ENCODE measurements at regions not wholly inside any gene's neighbourhood (a gene's known extent, or its start where the extent isn't known, plus 50 kb on each side); places are given as distances from the start of the nearest gene placed in this dataset.

DNA sequence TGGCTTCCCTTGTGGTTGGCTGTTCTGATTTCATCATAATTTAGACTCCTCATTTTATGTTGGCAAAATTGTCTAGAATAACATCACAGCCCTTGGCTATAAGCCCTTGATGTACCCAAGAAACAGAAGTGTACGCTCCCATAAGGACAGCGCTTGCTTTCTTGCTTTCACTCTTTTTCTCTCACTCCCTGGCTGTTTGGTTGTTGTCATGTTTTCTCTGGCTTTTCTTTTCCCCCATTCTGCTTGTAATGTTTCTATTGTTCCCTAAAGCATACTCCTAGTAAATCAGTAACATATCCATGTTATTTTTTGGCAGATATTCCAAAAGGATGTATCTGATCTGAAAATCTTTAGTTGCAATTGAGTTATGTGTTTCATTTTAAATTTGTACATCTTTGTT is 530.5 kb downstream of the NOVA1 start:
- H3K9me3 ChIP-seq (ENCODE audit: control insufficient read depth in 1 of 2, insufficient read depth in 1 of 2, low read depth in 1 of 2, low read length in 2 of 2): peaks cover 16 to 22% of the 10 kb centered on the region in 2 experiments; a peak in 2 of 4 replicates

GRCh38 chr14:26056036-26056616 is 541.7 kb downstream of the NOVA1 start:
- Histone ChIP-seq H3K9me3 (ENCODE audit: control insufficient read depth in 1 of 2, insufficient read depth in 1 of 2, low read depth in 1 of 2, low read length in 2 of 2) (peaks cover 26 to 37% of the 10 kb centered on the region in 2 experiments; a peak in 3 of 4 replicates), H2AFZ (ENCODE audit: low read depth, low read length, poor library complexity, severe bottlenecking) (no peak overlapping the region), H3K4me3 (replicated peaks in 1 of 2; ENCODE audit: low read depth in 1 of 2, low read length in 2 of 2) (no peak overlapping the region), H3K9ac (ENCODE audit: low read length) (no peak overlapping the region), H4K20me1 (ENCODE audit: insufficient read depth) (no peaks in the 10 kb centered on the region), H3K4me1 (ENCODE audit: control insufficient read depth in 1 of 2, insufficient read depth in 2 of 2, low read length in 2 of 2) (no peaks in the 10 kb centered on the region), H3K9me2 (ENCODE audit: insufficient read depth) (no peaks in the 10 kb centered on the region), H3K36me3 (ENCODE audit: control insufficient read depth in 1 of 2, insufficient read depth in 2 of 2, low read length in 2 of 2) (no peaks in the 10 kb centered on the region), H3K27me3 (ENCODE audit: insufficient read depth, low read length) (no peaks in the 10 kb centered on the region), H3K27ac (ENCODE audit: low read depth, low read length) (no peak overlapping the region), H3K4me2 (ENCODE audit: low read length) (no peak overlapping the region), H3K79me2 (ENCODE audit: insufficient read depth, low read length) (no peaks in the 10 kb centered on the region)
- no peak for DNase-seq (ENCODE audit: low read depth, low spot score)
- ChIA-PET CTCF (no interaction called here), RAD21 (ENCODE audit: low non-redundant PET in 1 of 2, low total read pairs in 2 of 2, uncharacterized antibody in 2 of 2, unreplicated experiment in 2 of 2) (no interaction called here), POLR2A (no interaction called here)
- ATAC-seq: no peak
- intact Hi-C loops (cut with micrococcal nuclease): no loop called here
- BruUV-seq (replicated peaks): no TSS peak
- no peak for TF ChIP-seq REST (IDR thresholded peaks at IDR 0.05; ENCODE audit: low read depth)
- TF ChIP-seq ATF3 (IDR thresholded peaks at IDR 0.05): no peak
- TF ChIP-seq EGR1 (IDR thresholded peaks at IDR 0.05; ENCODE audit: low read depth): no peak
- no peak for TF ChIP-seq YY1 (IDR thresholded peaks at IDR 0.05; ENCODE audit: extremely low read depth, insufficient replicate concordance, low read depth, low read length)
- TF ChIP-seq ZNF274 (IDR thresholded peaks at IDR 0.05; ENCODE audit: low read depth, low read length): no peak
- TF ChIP-seq CBX3 (IDR thresholded peaks at IDR 0.05; ENCODE audit: low read depth): no peak
- TF ChIP-seq, protein P1, sequence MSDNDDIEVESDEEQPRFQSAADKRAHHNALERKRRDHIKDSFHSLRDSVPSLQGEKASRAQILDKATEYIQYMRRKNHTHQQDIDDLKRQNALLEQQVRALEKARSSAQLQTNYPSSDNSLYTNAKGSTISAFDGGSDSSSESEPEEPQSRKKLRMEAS (IDR thresholded peaks at IDR 0.05): no peak
- TF ChIP-seq EZH2 (IDR thresholded peaks at IDR 0.05): no peak
- no peak for TF ChIP-seq ZFX (IDR thresholded peaks at IDR 0.05)
- TF ChIP-seq POLR2A (IDR thresholded peaks at IDR 0.05; ENCODE audit: borderline replicate concordance, extremely low read depth, insufficient read depth, insufficient read length): no peak
- TF ChIP-seq JUND (IDR thresholded peaks at IDR 0.05): no peak
- TF ChIP-seq SRF (IDR thresholded peaks at IDR 0.05; ENCODE audit: low read depth): no peak

More for the DNA sequence above, 530.5 kb downstream of the NOVA1 start:
- no peak overlapping the region for H3K9ac ChIP-seq (ENCODE audit: low read length)
- H3K36me3 ChIP-seq (ENCODE audit: control insufficient read depth in 1 of 2, insufficient read depth in 2 of 2, low read length in 2 of 2): no peaks in the 10 kb centered on the region
- BruUV-seq (replicated peaks): no TSS peak
- no peak overlapping the region for H3K4me3 ChIP-seq (replicated peaks in 1 of 2; ENCODE audit: low read depth in 1 of 2, low read length in 2 of 2)
- H3K79me2 ChIP-seq (ENCODE audit: insufficient read depth, low read length): no peaks in the 10 kb centered on the region
- H3K4me2 ChIP-seq (ENCODE audit: low read length): no peak overlapping the region
- TF ChIP-seq, protein P2, sequence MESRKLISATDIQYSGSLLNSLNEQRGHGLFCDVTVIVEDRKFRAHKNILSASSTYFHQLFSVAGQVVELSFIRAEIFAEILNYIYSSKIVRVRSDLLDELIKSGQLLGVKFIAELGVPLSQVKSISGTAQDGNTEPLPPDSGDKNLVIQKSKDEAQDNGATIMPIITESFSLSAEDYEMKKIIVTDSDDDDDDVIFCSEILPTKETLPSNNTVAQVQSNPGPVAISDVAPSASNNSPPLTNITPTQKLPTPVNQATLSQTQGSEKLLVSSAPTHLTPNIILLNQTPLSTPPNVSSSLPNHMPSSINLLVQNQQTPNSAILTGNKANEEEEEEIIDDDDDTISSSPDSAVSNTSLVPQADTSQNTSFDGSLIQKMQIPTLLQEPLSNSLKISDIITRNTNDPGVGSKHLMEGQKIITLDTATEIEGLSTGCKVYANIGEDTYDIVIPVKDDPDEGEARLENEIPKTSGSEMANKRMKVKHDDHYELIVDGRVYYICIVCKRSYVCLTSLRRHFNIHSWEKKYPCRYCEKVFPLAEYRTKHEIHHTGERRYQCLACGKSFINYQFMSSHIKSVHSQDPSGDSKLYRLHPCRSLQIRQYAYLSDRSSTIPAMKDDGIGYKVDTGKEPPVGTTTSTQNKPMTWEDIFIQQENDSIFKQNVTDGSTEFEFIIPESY (IDR thresholded peaks at IDR 0.05; ENCODE audit: extremely low read depth, insufficient replicate concordance, low read length): no peak
- TF ChIP-seq POLR2AphosphoS5 (IDR thresholded peaks at IDR 0.05; ENCODE audit: low read depth, low read length): no peak
- TF ChIP-seq SP1 (IDR thresholded peaks at IDR 0.05; ENCODE audit: low read depth): no peak
- no peak for TF ChIP-seq FOSL1 (IDR thresholded peaks at IDR 0.05; ENCODE audit: low read depth)
- no peak for TF ChIP-seq ZFX (IDR thresholded peaks at IDR 0.05)
- no peak for TF ChIP-seq RAD21 (IDR thresholded peaks at IDR 0.05; ENCODE audit: low read depth)
- TF ChIP-seq YY1 (IDR thresholded peaks at IDR 0.05; ENCODE audit: extremely low read depth, insufficient replicate concordance, low read depth, low read length): no peak
- TF ChIP-seq ELF1 (IDR thresholded peaks at IDR 0.05; ENCODE audit: borderline replicate concordance, low read depth): no peak
- no peak overlapping the region for H2AFZ ChIP-seq (ENCODE audit: low read depth, low read length, poor library complexity, severe bottlenecking)
- H4K20me1 ChIP-seq (ENCODE audit: insufficient read depth): no peaks in the 10 kb centered on the region
- ATAC-seq (no peak), DNase-seq (ENCODE audit: low read depth, low spot score) (no peak)
- POLR2A ChIA-PET: no interaction called here
- H3K4me1 ChIP-seq (ENCODE audit: control insufficient read depth in 1 of 2, insufficient read depth in 2 of 2, low read length in 2 of 2): no peaks in the 10 kb centered on the region
- H3K9me2 ChIP-seq (ENCODE audit: insufficient read depth): no peaks in the 10 kb centered on the region
- CTCF ChIA-PET: no interaction called here
- H3K27ac ChIP-seq (ENCODE audit: low read depth, low read length): no peak overlapping the region
- RAD21 ChIA-PET (ENCODE audit: low non-redundant PET in 1 of 2, low total read pairs in 2 of 2, uncharacterized antibody in 2 of 2, unreplicated experiment in 2 of 2): no interaction called here
- H3K27me3 ChIP-seq (ENCODE audit: insufficient read depth, low read length): no peaks in the 10 kb centered on the region
- intact Hi-C loops (cut with micrococcal nuclease): no loop called here

Data from HCT116 (cell line).